Liver (tissue), 8 donors: ENCODE measurements at regions not wholly inside any gene's neighbourhood (a gene's known extent, or its start where the extent isn't known, plus 50 kb on each side); places are given as distances from the start of the nearest gene placed in this dataset.

Source experiments
- DNase-seq: peaks from one replicate; pipeline ENCODE4 v3.0.0-alpha.2; 2017; ENCODE audit warnings: low spot score
- H3K27ac ChIP-seq, 2 donors: one replicate each; pipeline ENCODE4 v1.7.0; 2013; ENCODE audit warnings: inconsistent platforms in 2 of 2, low read length in 2 of 2, control low read depth in 1 of 2, low read depth in 1 of 2, mild to moderate bottlenecking in 1 of 2
- H3K27me3 ChIP-seq, 4 donors: one replicate each; pipeline versions ENCODE4 v1.6.1 to v1.7.0; 2013; ENCODE audit warnings: low read length in 3 of 4, inconsistent platforms in 1 of 4, mild to moderate bottlenecking in 1 of 4, moderate library complexity in 1 of 4; ENCODE audit not compliant: control insufficient read depth in 4 of 4, insufficient read depth in 4 of 4
- H3K36me3 ChIP-seq, 4 donors: one replicate each; pipeline versions ENCODE4 v1.6.1 to v1.7.0; 2013; ENCODE audit warnings: low read length in 3 of 4, mild to moderate bottlenecking in 3 of 4, low read depth in 1 of 4, moderate library complexity in 1 of 4; ENCODE audit not compliant: control insufficient read depth in 4 of 4, insufficient read depth in 3 of 4
- H3K4me1 ChIP-seq, 4 donors: one replicate each; pipeline versions ENCODE4 v1.6.1 to v1.7.0; 2013; ENCODE audit warnings: low read length in 3 of 4, mild to moderate bottlenecking in 3 of 4, moderate library complexity in 1 of 4; ENCODE audit not compliant: control insufficient read depth in 4 of 4, insufficient read depth in 4 of 4
- H3K4me3 ChIP-seq, 3 donors: one replicate each; pipeline versions ENCODE4 v1.6.1 to v1.7.0; 2013; ENCODE audit warnings: low read length in 3 of 3, control low read depth in 1 of 3, low read depth in 1 of 3, mild to moderate bottlenecking in 1 of 3
- H3K9ac ChIP-seq, 2 donors: one replicate each; pipeline ENCODE4 v1.7.0; 2013; ENCODE audit warnings: low read length in 2 of 2, mild to moderate bottlenecking in 2 of 2, moderate library complexity in 2 of 2, control low read depth in 1 of 2, low read depth in 1 of 2
- H3K9me3 ChIP-seq, 4 donors: one replicate each; pipeline versions ENCODE4 v1.6.1 to v1.7.0; 2013; ENCODE audit warnings: low read length in 3 of 4; ENCODE audit not compliant: control insufficient read depth in 4 of 4
- ATF3 ChIP-seq: IDR thresholded peaks from 2 replicates; pipeline ENCODE4 v1.6.1; 2016; ENCODE audit warnings: antibody characterized with exemption
- CTCF ChIP-seq: fragments of 150-350 bp; IDR thresholded peaks from 2 replicates; pipeline ENCODE4 v1.5.1; 2017; ENCODE audit warnings: improper control_type of control experiment, low read depth, low read length; ENCODE audit not compliant: missing input control
- EGR1 ChIP-seq, 2 donors: IDR thresholded peaks; 2 replicates each; pipeline ENCODE4 v1.6.1; 2016 to 2018; ENCODE audit warnings: antibody characterized with exemption in 2 of 2, low read depth in 2 of 2
- FOXA1 ChIP-seq: IDR thresholded peaks from 2 replicates; pipeline ENCODE4 v1.6.1; 2016; ENCODE audit warnings: antibody characterized with exemption
- FOXA2 ChIP-seq: IDR thresholded peaks from 2 replicates; pipeline ENCODE4 v1.6.1; 2016; ENCODE audit warnings: antibody characterized with exemption
- GABPA ChIP-seq, 2 donors: IDR thresholded peaks in 1 of 2; conservative IDR thresholded peaks in 1 of 2; 2 replicates each; pipeline ENCODE4 v1.6.1; 2016; ENCODE audit warnings: antibody characterized with exemption in 2 of 2, mild to moderate bottlenecking in 1 of 2, moderate library complexity in 1 of 2
- HNF4A ChIP-seq, 2 donors: conservative IDR thresholded peaks; 2 replicates each; pipeline ENCODE4 v1.6.1; 2016; ENCODE audit warnings: antibody characterized with exemption in 2 of 2, mild to moderate bottlenecking in 2 of 2
- HNF4G ChIP-seq: IDR thresholded peaks from 2 replicates; pipeline ENCODE4 v1.6.1; 2016; ENCODE audit warnings: antibody characterized with exemption
- JUND ChIP-seq, 2 donors: IDR thresholded peaks; 2 replicates each; pipeline ENCODE4 v1.6.1; 2016; ENCODE audit warnings: antibody characterized with exemption in 2 of 2
- MAX ChIP-seq: IDR thresholded peaks from 2 replicates; pipeline ENCODE4 v1.6.1; 2016; ENCODE audit warnings: antibody characterized with exemption
- NR2F2 ChIP-seq: IDR thresholded peaks from 2 replicates; pipeline ENCODE4 v1.6.1; 2016; ENCODE audit warnings: antibody characterized with exemption
- RAD21 ChIP-seq, 2 donors: IDR thresholded peaks; 2 replicates each; pipeline ENCODE4 v1.6.1; 2016; ENCODE audit warnings: antibody characterized with exemption in 2 of 2, mild to moderate bottlenecking in 2 of 2
- RXRA ChIP-seq, 2 donors: IDR thresholded peaks; 2 replicates each; pipeline ENCODE4 v1.6.1; 2017 to 2018; ENCODE audit warnings: antibody characterized with exemption in 2 of 2, mild to moderate bottlenecking in 1 of 2
- SP1 ChIP-seq: IDR thresholded peaks from 2 replicates; pipeline ENCODE4 v1.6.1; 2018; ENCODE audit warnings: antibody characterized with exemption, mild to moderate bottlenecking
- TAF1 ChIP-seq: conservative IDR thresholded peaks from 2 replicates; pipeline ENCODE4 v1.6.1; 2016; ENCODE audit warnings: antibody characterized with exemption, mild to moderate bottlenecking
- YY1 ChIP-seq: IDR thresholded peaks from 2 replicates; pipeline ENCODE4 v1.6.1; 2016; ENCODE audit warnings: antibody characterized with exemption, mild to moderate bottlenecking
- WGBS: extraction: QIAGEN DNeasy Blood & Tissue Kit; methylation state at CpG from one replicate; pipeline ENCODE4 v1.1.7; 2013; 5-methylcytosine and 5-hydroxymethylcytosine counted together
- TF ChIP-seq, protein P1 (sequence below): IDR thresholded peaks from 2 replicates; pipeline ENCODE4 v1.6.1; 2016; ENCODE audit warnings: antibody characterized with exemption, mild to moderate bottlenecking
- TF ChIP-seq, protein P2 (sequence below): IDR thresholded peaks from 2 replicates; pipeline ENCODE4 v1.6.1; 2016; ENCODE audit warnings: antibody characterized with exemption
- donor health status: healthy.
- donor health status: healthy.
- donor health status: healthy.
- donor health status: healthy.
- donor health status: healthy.

DNA sequence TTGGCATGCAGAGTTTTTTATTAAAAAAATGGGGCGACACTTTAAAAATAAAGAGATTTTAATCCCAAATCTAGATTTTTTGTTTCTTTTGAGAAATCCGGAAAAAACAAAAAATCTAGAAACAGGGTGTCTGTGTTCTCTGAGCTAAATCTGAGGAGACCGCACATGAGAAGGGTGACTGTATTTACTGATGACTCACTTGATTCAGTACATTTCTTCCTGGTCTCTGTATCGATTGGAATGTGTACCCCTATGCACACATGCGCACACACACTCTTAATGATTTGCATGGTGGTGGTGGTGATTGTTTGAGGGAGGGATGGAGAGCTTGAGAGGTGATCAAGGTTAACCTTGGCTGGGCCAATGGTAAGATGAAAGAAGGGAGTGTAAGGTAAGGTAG, 443.1 kb upstream of the THRB start:
- TF ChIP-seq, protein P1, sequence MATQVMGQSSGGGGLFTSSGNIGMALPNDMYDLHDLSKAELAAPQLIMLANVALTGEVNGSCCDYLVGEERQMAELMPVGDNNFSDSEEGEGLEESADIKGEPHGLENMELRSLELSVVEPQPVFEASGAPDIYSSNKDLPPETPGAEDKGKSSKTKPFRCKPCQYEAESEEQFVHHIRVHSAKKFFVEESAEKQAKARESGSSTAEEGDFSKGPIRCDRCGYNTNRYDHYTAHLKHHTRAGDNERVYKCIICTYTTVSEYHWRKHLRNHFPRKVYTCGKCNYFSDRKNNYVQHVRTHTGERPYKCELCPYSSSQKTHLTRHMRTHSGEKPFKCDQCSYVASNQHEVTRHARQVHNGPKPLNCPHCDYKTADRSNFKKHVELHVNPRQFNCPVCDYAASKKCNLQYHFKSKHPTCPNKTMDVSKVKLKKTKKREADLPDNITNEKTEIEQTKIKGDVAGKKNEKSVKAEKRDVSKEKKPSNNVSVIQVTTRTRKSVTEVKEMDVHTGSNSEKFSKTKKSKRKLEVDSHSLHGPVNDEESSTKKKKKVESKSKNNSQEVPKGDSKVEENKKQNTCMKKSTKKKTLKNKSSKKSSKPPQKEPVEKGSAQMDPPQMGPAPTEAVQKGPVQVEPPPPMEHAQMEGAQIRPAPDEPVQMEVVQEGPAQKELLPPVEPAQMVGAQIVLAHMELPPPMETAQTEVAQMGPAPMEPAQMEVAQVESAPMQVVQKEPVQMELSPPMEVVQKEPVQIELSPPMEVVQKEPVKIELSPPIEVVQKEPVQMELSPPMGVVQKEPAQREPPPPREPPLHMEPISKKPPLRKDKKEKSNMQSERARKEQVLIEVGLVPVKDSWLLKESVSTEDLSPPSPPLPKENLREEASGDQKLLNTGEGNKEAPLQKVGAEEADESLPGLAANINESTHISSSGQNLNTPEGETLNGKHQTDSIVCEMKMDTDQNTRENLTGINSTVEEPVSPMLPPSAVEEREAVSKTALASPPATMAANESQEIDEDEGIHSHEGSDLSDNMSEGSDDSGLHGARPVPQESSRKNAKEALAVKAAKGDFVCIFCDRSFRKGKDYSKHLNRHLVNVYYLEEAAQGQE: no peak
- TF ChIP-seq CTCF (no peak), HNF4G (no peak), YY1 (no peak), HNF4A (conservative IDR thresholded peaks at IDR 0.05) (no peak), TAF1 (no peak), FOXA2 (no peak), FOXA1 (no peak), EGR1 (IDR thresholded peaks at IDR 0.05; ENCODE audit: low read depth in 2 of 2) (no peak), RXRA (IDR thresholded peaks at IDR 0.05) (no peak), NR2F2 (no peak), ATF3 (no peak), JUND (IDR thresholded peaks at IDR 0.05) (no peak), MAX (no peak), RAD21 (IDR thresholded peaks at IDR 0.05) (no peak), SP1 (no peak), GABPA (IDR thresholded peaks at IDR 0.05 in 1 of 2, conservative IDR thresholded peaks at IDR 0.05 in 1 of 2) (no peak)
- TF ChIP-seq, protein P2, sequence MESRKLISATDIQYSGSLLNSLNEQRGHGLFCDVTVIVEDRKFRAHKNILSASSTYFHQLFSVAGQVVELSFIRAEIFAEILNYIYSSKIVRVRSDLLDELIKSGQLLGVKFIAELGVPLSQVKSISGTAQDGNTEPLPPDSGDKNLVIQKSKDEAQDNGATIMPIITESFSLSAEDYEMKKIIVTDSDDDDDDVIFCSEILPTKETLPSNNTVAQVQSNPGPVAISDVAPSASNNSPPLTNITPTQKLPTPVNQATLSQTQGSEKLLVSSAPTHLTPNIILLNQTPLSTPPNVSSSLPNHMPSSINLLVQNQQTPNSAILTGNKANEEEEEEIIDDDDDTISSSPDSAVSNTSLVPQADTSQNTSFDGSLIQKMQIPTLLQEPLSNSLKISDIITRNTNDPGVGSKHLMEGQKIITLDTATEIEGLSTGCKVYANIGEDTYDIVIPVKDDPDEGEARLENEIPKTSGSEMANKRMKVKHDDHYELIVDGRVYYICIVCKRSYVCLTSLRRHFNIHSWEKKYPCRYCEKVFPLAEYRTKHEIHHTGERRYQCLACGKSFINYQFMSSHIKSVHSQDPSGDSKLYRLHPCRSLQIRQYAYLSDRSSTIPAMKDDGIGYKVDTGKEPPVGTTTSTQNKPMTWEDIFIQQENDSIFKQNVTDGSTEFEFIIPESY: no peak
- Histone ChIP-seq H3K36me3 (no peaks in the 10 kb centered on the region), H3K9me3 (no peaks in the 10 kb centered on the region), H3K27me3 (no peaks in the 10 kb centered on the region), H3K27ac (no peak overlapping the region), H3K9ac (no peak overlapping the region), H3K4me3 (no peak overlapping the region), H3K4me1 (no peaks in the 10 kb centered on the region)
- WGBS: 68% methylated on average over 5 of the region's 5 CpGs
- DNase-seq: no peak

- no peaks in the 10 kb centered on the region for H3K4me1 ChIP-seq
- TF ChIP-seq RAD21 (IDR thresholded peaks at IDR 0.05): no peak
- TF ChIP-seq, protein P2: no peak
- no peak for TF ChIP-seq FOXA2
- no peak for TF ChIP-seq HNF4A (conservative IDR thresholded peaks at IDR 0.05)
- no peak for TF ChIP-seq SP1
- no peak for TF ChIP-seq TAF1
- TF ChIP-seq ATF3: no peak
- TF ChIP-seq NR2F2: no peak
- TF ChIP-seq CTCF: no peak
These were observed 449.3 kb upstream of the THRB start for GRCh38 chr3:24943961-24944360.

More at GRCh38 chr3:24943961-24944360, 449.3 kb upstream of the THRB start:
- DNase-seq: no peak
- no peaks in the 10 kb centered on the region for H3K36me3 ChIP-seq
- WGBS: 85% methylated on average over 3 of the region's 3 CpGs
- peaks cover 0 to 1% (median 0%) of the 10 kb centered on the region in 4 donors for H3K9me3 ChIP-seq
- no peaks in the 10 kb centered on the region for H3K27me3 ChIP-seq
- no peak overlapping the region for H3K9ac ChIP-seq
- H3K4me3 ChIP-seq: no peak overlapping the region
- no peak overlapping the region for H3K27ac ChIP-seq
